Retina (tissue), 1 donor: ENCODE measurements at regions not wholly inside any gene's neighbourhood (a gene's known extent, or its start where the extent isn't known, plus 50 kb on each side); places are given as distances from the start of the nearest gene placed in this dataset.
"Not testable (repeated sequence)": the region's sequence is repeated elsewhere in the genome, so short reads cannot be mapped to it uniquely, and the experiment has no call there.

Experiments used
- DNase-seq: peaks from one replicate; pipeline ENCODE4 v3.0.0-alpha.2; 2016

DNA sequence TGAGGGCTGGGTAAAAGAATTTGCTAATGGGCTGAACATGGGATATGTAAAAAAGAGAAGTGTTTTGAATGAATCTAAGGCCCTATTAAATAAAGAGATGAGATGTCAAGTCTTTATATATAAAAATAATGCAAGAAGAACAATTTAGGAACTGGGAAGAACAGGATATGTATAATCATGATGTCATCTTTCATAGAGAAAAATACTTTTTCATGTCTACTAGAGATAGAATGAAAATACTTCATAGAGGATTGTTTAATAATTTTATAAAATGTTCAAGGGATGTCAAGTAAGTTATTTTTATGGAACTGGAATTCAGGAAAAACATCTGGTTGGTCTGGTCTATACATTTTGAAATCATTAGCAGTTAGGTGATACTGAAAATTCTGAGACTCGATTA lies 799.0 kb upstream of the CTNND2 start:
- DNase-seq = no peak

GRCh38 chr5:12695651-12696050 lies 791.4 kb upstream of the CTNND2 start:
- no peak for DNase-seq

- no peak for DNase-seq
These were observed 787.1 kb upstream of the CTNND2 start for GRCh38 chr5:12691330-12691729.

DNA sequence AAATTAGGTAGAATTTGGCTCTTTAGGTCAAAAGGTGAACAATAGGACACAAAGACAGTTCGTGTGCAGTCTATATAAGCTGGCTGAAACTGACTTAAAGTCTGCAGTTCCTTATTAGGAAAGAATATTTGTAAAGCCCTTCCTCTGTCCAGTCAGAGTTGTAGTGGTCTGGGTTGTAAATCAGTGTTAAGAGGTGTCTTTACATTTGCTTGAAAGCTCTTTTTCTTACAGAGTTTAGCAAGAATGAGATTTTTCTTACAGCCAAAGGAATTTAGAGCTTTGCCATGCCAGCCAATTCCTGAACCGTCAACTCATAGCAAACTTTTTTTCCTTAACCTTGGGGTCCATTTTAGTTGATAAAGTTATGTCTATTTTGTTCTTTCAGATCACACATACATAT lies 786.1 kb upstream of the CTNND2 start:
- no peak for DNase-seq

DNA sequence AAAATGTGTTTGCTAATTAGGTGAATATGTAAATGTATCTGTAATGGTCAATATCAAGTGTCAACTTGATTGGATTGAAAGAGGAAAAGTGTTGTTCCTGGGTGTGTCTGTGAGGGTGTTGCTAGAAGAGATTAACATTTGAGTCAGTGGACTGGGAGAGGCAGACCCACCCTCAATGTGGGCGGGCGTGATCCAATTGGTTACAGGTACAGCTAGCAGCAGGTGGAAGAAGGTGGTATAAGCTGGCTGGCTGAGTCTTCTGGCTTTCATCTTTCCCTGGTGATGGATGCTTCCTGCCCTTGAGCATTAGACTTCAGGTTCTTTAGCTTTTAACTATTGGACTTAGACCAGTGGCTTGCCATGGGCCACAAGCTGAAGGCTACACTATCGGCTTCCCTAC lies 779.0 kb upstream of the CTNND2 start:
- no peak for DNase-seq

GRCh38 chr5:12679731-12680130 lies 775.5 kb upstream of the CTNND2 start:
- DNase-seq = no peak

DNA sequence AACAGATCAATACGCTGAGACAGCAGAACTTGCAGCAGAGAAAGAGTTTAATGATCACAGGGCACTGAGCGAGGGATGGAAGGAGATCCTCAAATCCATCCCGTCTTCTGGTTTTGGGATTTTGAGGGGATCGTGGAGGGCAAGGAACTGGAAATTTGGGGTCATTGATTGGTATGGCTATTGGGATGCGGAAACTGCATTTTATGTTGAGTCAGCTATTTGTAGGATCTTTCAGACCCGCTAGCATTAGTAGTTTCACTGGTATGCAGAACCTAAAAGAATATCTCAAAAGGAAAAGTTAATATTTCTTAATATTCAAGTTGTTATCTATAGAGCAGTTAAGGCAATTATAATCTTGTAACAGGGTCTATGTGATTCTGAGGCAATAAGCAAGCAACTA lies 771.7 kb upstream of the CTNND2 start:
- no peak for DNase-seq

DNA sequence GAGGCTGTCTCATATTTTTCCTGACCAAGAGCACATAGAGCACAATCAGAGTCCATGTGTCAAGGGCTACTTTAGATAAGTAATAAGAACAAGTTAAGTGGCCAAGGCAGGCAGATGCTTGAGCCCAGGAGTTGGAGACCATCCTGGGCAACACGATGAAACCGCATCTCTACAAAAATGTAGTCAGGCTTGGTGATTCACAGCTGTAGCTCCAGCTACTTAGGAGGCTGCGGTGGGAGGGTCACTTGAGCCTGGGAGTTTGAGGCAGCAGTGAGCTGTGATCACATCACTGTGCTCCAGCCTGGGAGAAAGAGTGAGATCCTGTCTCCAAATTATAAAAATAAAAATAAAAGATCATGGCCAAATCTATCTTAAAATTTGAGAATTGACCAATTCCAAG lies 767.9 kb upstream of the CTNND2 start:
- DNase-seq = no peak

DNA sequence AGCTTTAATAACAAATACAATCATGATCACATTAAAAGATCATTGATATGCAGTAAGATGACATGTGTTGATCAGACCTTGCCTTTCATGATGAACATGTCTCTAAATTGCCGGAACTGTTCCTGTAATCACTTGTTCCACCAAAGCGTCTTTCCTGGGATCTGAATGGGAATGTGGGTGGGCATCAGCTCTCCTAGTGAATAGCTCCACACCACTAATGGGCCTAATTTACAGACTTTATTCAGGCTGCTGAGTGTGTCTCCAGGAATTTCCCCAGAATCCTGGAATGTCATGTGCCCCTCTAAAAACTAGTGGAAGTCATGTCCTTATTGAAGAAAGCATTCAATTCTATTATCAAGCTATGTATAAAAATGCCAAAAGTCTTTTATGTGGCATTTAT lies 765.1 kb upstream of the CTNND2 start:
- no peak for DNase-seq

DNA sequence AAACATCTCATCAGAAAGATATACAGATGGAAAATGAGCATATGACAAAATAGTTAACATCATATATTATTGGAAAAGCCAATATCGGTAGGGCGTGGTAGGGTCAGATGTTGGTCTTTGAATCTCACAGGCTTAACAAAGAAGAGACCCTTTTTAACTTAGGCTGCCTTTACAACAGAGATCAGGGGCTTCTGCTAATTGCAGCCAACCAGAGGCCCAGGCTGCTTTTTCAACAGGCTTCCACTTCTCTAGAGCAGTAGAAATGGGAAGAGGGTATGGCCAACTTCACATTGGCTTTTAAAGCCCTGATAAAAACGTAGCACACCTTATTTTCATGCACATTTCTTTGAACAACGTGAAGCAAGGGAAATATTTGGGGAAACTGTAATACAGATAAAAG lies 764.3 kb upstream of the CTNND2 start:
- DNase-seq = no peak

GRCh38 chr5:12667818-12668217 lies 763.6 kb upstream of the CTNND2 start:
- DNase-seq = not testable (repeated sequence)

GRCh38 chr5:12665772-12666171 lies 761.5 kb upstream of the CTNND2 start:
- DNase-seq = not testable (repeated sequence)

DNA sequence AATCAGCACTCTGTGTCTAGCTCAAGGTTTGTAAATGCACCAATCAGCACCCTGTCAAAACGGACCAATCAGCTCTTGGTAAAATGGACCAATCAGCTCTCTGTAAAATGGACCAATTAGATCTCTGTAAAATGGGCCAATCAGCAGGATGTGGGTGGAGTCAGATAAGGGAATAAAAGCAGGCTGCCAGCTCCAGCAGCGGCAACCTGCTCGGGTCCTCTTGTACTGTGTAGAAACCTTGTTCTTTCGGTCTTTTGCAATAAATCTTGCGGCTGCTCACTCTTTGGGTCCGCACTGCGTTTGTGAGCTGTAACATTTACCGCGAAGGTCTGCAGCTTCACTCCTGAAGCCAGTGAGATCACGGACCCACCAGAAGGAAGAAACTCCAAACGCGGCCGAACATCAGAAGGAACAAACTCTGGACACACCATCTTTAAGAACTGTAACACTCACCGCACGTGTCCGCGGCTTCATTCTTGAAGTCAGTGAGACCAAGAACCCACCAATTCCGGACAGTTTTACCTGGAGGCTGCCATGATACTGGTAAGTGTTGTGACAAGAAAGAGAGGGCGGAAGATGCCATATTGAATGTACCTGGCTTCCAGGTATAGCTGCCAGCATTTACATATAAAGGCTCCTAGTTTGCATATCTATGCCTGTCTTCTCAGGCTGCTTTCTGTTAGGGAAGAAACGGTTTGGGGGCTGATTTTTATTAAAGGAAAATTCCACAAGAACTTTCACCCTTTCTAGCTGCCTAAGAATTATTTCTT lies 758.5 kb upstream of the CTNND2 start:
- no peak for DNase-seq

GRCh38 chr5:12661617-12662370 lies 757.5 kb upstream of the CTNND2 start:
- no peak for DNase-seq

DNA sequence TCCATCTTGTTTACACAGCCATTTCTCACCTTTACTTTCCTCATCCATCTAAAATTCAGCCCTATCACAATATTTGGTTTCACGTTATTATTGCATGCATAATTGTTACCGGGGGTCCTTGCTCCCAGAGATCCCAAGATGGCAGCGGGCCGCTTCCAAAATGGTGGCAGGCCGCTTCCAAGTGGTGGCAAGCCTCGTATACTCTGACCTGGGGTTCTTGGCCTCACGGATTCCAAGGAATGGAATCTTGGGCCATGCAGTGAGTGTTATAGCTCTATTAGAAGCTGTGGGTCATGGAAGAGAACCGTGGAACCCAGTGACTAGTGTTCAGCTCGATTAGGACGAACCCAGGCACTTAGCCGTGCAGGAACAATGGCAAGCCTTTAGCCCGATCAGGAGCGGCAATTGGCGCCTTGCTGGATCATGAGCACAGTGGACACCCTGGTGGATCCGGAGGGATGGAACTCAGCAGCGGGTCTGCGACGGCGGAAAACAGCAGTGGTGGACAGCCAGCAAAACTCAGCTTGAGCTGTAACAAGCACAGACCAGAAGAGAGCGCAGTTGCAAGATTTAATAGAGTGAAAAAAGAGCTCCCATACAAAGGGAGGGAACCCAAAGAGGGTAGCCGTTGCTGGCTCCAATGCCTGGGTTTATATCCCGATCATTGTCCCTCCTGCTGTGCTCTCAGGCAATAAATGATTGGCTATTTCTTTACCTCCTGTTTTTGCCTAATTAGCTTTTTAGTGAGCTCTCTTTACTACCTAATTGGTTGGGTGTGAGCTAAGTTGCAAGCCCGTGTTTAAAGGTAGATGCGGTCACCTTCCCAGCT lies 756.2 kb upstream of the CTNND2 start:
- not testable (repeated sequence) for DNase-seq

DNA sequence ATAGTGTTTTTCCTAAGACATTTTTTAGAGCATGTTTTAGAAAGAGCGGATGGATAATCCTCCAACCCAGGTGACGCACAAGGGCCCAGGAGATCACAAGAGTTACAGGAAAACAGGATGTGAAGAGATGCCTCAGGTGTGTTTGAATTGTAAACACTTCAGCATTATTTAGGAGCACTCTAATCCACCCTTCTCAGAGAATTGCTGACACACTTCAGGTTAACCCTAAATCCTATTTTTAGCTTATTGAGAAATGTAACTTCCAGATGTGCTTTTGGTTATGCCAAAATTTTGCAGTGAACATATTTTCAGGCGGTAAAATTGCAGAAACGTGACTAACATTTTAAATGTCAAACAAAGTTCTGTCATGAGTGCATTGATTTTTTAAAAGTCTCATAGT lies 755.4 kb upstream of the CTNND2 start:
- DNase-seq = no peak

DNA sequence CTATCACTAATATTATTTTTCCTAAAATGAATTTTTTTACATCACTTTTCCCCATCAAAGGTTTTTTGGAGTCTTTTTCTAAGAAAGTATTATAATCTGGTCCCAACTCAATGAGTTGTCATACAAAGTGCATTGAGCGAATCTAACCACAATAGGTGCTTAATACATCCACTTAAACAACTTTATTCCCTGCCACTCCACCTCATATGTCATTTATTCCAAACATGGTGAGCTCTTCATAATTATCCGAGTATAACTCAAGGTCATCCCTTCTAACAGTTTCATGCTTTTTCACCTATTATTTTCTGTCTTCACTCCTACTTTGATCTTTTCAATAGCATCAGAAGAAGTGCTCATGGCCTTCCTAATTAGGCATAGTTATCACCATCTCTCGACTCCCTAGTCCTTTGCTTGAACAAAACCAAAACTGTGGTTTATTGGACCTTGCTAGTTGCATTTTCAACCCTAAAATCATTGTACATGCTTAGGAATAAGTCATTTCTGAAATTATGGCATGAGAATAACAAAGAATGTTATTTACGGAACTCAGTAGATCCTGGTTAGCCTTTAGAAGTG lies 754.7 kb upstream of the CTNND2 start:
- DNase-seq = no peak

GRCh38 chr5:12657914-12658474 lies 753.7 kb upstream of the CTNND2 start:
- not testable (repeated sequence) for DNase-seq

DNA sequence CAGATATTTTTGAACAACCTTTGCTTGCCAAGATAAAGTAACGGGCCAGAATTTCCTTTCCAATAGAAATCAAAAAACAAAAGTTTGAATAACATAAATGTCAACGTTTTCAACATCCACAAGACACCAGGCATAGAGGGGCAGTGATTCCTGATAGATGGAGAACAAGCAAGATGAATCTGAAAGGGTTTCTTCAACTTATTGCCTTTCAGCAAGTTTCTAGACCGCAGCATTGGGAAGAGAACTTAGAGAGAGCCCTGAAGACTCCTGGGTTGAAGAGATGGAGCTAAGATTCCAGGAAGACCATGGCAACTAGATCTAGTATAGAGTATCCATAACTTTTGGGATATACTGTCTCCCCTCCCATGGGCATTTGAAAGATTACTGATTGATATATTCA lies 751.4 kb upstream of the CTNND2 start:
- no peak for DNase-seq

DNA sequence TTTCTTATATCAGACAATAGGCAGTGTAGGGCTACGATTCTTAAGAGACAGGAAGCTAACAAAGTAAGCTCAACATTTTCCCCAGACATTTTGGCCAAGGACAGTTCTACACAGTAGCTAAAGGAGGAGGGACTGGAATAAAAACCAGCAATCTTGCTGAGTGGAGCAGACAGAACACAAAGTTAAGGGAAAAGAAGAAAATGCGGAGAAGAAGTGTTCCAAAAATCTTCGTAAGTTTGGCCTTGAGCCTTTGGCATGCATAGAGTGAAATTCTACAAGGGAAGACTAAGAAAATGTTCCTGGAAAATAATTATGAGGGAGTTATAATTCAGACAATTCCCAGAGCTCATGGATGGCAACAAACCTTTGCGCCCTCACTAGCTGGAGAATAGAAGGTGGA lies 748.0 kb upstream of the CTNND2 start:
- no peak for DNase-seq

- no peak for DNase-seq
These were observed 744.3 kb upstream of the CTNND2 start for GRCh38 chr5:12648558-12648957.

GRCh38 chr5:12647613-12648012 lies 743.4 kb upstream of the CTNND2 start:
- no peak for DNase-seq

DNA sequence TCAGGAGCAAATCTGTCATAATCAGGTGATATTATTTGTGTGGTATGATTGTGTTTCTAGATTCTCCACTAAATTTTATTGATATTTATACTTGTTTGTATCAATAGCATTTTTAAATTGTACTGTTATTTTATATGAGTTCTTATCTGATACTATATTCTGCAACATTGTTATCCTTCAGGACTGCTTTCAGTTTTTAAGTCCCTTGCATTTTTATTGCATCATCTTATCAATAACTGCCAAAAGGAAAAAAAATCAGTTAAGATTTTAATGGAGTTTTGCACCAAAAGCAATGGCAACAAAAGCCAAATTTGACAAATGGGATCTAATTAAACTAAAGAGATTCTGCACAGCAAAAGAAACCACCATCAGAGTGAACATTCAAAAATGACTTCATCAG lies 741.3 kb upstream of the CTNND2 start:
- DNase-seq = no peak
